Endothelial cell (in vitro differentiated cells): ENCODE measurements at regions not wholly inside any gene's neighbourhood (a gene's known extent, or its start where the extent isn't known, plus 50 kb on each side); places are given as distances from the start of the nearest gene placed in this dataset.
A peak's percentile ranks its signal among the peaks of the same experiment; 100 is the strongest.

Source experiments
- DNase-seq: peaks from one replicate; pipeline ENCODE4 v3.0.0; 2021; ENCODE audit warnings: low spot score
- H3K27ac Mint-ChIP-seq: one replicate; pipeline ENCODE4 v1.8.0; 2021; ENCODE audit warnings: mixed read lengths, inconsistent platforms; ENCODE audit not compliant: unreplicated experiment
- H3K27me3 Mint-ChIP-seq: one replicate; pipeline ENCODE4 v1.8.0; 2021; ENCODE audit warnings: mild to moderate bottlenecking, moderate library complexity, mixed read lengths, inconsistent platforms; ENCODE audit not compliant: unreplicated experiment
- H3K36me3 Mint-ChIP-seq: one replicate; pipeline ENCODE4 v1.8.0; 2021; ENCODE audit warnings: mild to moderate bottlenecking, low read depth, mixed read lengths, inconsistent platforms; ENCODE audit not compliant: unreplicated experiment
- H3K4me1 Mint-ChIP-seq: one replicate; pipeline ENCODE4 v1.8.0; 2021; ENCODE audit warnings: mild to moderate bottlenecking, mixed read lengths, inconsistent platforms; ENCODE audit not compliant: unreplicated experiment
- H3K4me3 Mint-ChIP-seq: one replicate; pipeline ENCODE4 v1.8.0; 2021; ENCODE audit warnings: mild to moderate bottlenecking, mixed read lengths, inconsistent platforms; ENCODE audit not compliant: unreplicated experiment
- H3K9me3 Mint-ChIP-seq: one replicate; pipeline ENCODE4 v1.8.0; 2021; ENCODE audit warnings: mixed read lengths, inconsistent platforms; ENCODE audit not compliant: unreplicated experiment
- TF ChIP-seq, protein P1 (sequence below): fragments of 200-600 bp; sonication (generic); IDR thresholded peaks from one replicate; pipeline ENCODE4 v1.5.0; 2021; ENCODE audit warnings: antibody characterized with exemption; ENCODE audit not compliant: unreplicated experiment

DNA sequence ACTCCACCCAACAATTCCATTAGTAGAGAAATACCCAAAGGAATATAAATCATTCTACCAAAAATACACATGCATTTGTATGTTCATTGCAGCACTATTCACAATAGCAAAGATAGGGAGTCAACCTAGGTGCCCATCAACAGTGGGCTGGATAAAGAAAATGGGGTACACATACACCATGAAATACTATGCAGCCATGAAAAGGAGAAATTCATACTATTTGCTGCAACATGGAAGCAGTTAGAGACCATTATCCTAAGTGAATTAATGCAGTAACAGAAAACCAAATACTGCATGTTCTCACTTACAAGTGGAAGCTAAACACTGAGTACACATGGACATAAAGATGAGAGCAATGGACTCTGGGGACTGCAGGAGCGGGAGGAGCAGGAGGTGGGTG, 72.4 kb upstream of the MBOAT1 start:
- no peaks in the 10 kb centered on the region for H3K27me3 Mint-ChIP-seq
- TF ChIP-seq, protein P1, sequence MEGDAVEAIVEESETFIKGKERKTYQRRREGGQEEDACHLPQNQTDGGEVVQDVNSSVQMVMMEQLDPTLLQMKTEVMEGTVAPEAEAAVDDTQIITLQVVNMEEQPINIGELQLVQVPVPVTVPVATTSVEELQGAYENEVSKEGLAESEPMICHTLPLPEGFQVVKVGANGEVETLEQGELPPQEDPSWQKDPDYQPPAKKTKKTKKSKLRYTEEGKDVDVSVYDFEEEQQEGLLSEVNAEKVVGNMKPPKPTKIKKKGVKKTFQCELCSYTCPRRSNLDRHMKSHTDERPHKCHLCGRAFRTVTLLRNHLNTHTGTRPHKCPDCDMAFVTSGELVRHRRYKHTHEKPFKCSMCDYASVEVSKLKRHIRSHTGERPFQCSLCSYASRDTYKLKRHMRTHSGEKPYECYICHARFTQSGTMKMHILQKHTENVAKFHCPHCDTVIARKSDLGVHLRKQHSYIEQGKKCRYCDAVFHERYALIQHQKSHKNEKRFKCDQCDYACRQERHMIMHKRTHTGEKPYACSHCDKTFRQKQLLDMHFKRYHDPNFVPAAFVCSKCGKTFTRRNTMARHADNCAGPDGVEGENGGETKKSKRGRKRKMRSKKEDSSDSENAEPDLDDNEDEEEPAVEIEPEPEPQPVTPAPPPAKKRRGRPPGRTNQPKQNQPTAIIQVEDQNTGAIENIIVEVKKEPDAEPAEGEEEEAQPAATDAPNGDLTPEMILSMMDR: no peak

GRCh38 chr6:20286968-20287565, 74.8 kb upstream of the MBOAT1 start:
- Mint-ChIP-seq H3K9me3 (no peaks in the 10 kb centered on the region), H3K4me1 (no peaks in the 10 kb centered on the region), H3K36me3 (no peaks in the 10 kb centered on the region), H3K4me3 (no peak overlapping the region), H3K27ac (no peak overlapping the region), H3K27me3 (no peaks in the 10 kb centered on the region)
- TF ChIP-seq, protein P1: no peak
- no peak for DNase-seq

More for the DNA sequence above, 72.4 kb upstream of the MBOAT1 start:
- H3K4me1 Mint-ChIP-seq: peaks cover 7% of the 10 kb centered on the region
- H3K9me3 Mint-ChIP-seq: no peaks in the 10 kb centered on the region
- no peaks in the 10 kb centered on the region for H3K36me3 Mint-ChIP-seq
- no peak overlapping the region for H3K27ac Mint-ChIP-seq
- H3K4me3 Mint-ChIP-seq: no peak overlapping the region
- no peak for DNase-seq

DNA sequence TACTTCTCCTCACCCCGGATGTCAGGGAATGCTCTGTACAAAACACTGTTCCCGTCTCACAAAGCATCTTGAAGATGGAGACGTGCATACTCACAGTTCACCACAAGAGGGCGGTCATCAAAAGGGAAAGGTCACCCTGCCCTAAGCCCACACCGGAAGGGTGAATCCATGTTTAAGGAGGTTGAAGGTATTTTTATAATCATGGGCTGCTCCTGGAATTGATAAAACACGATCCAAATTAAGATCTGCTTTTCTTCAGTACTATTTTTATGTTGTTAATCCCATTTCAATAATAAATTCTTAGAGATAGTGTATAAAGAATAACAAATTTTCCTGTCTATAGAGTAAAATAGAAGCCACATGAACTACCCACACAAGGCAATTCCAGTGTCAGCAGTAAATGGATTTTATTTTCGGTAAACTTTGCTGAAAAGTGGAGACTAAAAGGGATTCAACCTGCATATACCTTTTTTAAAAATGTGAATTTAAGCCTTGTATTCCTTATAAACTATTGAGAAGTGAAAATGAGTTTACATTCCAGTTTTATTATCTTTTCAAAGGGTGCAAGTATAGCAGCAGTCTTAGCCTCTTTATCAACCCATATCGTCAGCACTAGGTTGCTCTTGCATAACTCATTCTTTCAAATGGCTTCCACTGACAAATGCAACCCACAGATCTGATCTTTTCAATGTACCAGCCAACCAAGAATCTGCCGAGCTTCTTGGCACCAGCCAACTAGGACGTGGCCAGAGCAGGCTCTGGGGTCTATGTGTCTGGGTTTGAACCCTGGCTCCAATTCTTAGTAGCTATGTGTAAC, 79.7 kb upstream of the MBOAT1 start:
- DNase-seq: peak; percentile 77
- Mint-ChIP-seq H3K9me3 (no peaks in the 10 kb centered on the region), H3K27me3 (no peaks in the 10 kb centered on the region), H3K4me3 (no peak overlapping the region), H3K36me3 (no peaks in the 10 kb centered on the region), H3K27ac (no peak overlapping the region), H3K4me1 (no peaks in the 10 kb centered on the region)
- TF ChIP-seq, protein P1: peak; percentile 99

GRCh38 chr6:20292905-20293304, 80.6 kb upstream of the MBOAT1 start:
- no peaks in the 10 kb centered on the region for H3K36me3 Mint-ChIP-seq
- H3K4me1 Mint-ChIP-seq: no peaks in the 10 kb centered on the region
- no peaks in the 10 kb centered on the region for H3K27me3 Mint-ChIP-seq
- TF ChIP-seq, protein P1: no peak
- no peak overlapping the region for H3K4me3 Mint-ChIP-seq
- H3K9me3 Mint-ChIP-seq: no peaks in the 10 kb centered on the region
- no peak overlapping the region for H3K27ac Mint-ChIP-seq
- DNase-seq: no peak

DNA sequence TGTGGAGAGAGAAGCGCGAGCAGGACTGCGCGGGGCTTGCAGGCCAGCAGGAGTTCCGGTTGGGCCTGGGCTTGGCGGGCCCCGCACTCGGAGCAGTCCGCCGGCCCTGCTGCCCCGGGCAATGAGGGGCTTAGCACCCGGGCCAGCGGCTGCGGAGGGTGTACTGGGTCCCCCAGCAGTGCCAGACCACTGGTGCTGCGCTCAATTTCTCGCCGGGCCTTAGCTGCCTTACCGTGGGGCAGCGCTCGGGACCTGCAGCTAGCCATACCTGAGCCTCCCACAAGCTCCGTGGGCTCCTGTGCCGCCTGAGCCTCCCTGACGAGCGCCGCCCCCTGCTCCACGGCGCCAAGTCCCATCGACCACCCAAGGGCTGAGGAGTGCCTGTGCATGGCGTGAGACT, 89.0 kb upstream of the MBOAT1 start:
- Mint-ChIP-seq H3K9me3 (no peaks in the 10 kb centered on the region), H3K36me3 (no peaks in the 10 kb centered on the region), H3K4me1 (no peaks in the 10 kb centered on the region), H3K4me3 (no peak overlapping the region), H3K27ac (no peak overlapping the region), H3K27me3 (no peaks in the 10 kb centered on the region)
- TF ChIP-seq, protein P1: no peak
- no peak for DNase-seq
